H9 (cell line): ENCODE measurements at regions not wholly inside any gene's neighbourhood (a gene's known extent, or its start where the extent isn't known, plus 50 kb on each side); places are given as distances from the start of the nearest gene placed in this dataset.

Experiments
- DNase-seq: peaks from one replicate; pipeline ENCODE4 v3.0.0-alpha.2; 2017
- H2AFZ ChIP-seq: one replicate; pipeline ENCODE4 v1.6.1; 2013; ENCODE audit warnings: mild to moderate bottlenecking, low read length, control low read depth, moderate library complexity
- H2AK5ac ChIP-seq: 2 replicates; pipeline ENCODE4 v1.6.1; 2013; ENCODE audit warnings: low read length, control low read depth, mixed read lengths; ENCODE audit not compliant: insufficient read length
- H2BK120ac ChIP-seq: one replicate; pipeline ENCODE4 v1.6.1; 2013; ENCODE audit warnings: low read depth, mild to moderate bottlenecking, low read length, control low read depth, inconsistent platforms; ENCODE audit not compliant: poor library complexity, severe bottlenecking
- H2BK12ac ChIP-seq: 2 replicates; pipeline ENCODE4 v1.6.1; 2013; ENCODE audit warnings: low read length, control low read depth, mixed read lengths, low read depth; ENCODE audit not compliant: insufficient read length
- H2BK15ac ChIP-seq: 2 replicates; pipeline ENCODE4 v1.6.1; 2013; ENCODE audit warnings: low read depth, low read length, control low read depth
- H2BK20ac ChIP-seq: one replicate; pipeline ENCODE4 v1.6.1; 2013; ENCODE audit warnings: low read depth, mild to moderate bottlenecking, low read length, control low read depth, inconsistent platforms; ENCODE audit not compliant: poor library complexity, severe bottlenecking
- H2BK5ac ChIP-seq: 2 replicates; pipeline ENCODE4 v1.6.1; 2013; ENCODE audit warnings: low read length, control low read depth, mixed read lengths; ENCODE audit not compliant: insufficient read length
- H3K14ac ChIP-seq: 2 replicates; pipeline ENCODE4 v1.6.1; 2013; ENCODE audit warnings: low read length, control low read depth; ENCODE audit not compliant: insufficient read depth
- H3K18ac ChIP-seq: 2 replicates; pipeline ENCODE4 v1.6.1; 2013; ENCODE audit warnings: low read depth, mild to moderate bottlenecking, mixed read lengths, low read length, control low read depth; ENCODE audit not compliant: insufficient read length
- H3K23ac ChIP-seq: 2 replicates; pipeline ENCODE4 v1.6.1; 2013; ENCODE audit warnings: low read length, control low read depth, mixed read lengths, low read depth; ENCODE audit not compliant: insufficient read length
- H3K23me2 ChIP-seq: 2 replicates; pipeline ENCODE4 v1.6.1; 2013; ENCODE audit warnings: low read depth, mild to moderate bottlenecking, mixed read lengths, low read length, control low read depth; ENCODE audit not compliant: insufficient read length, poor library complexity, severe bottlenecking
- H3K27ac ChIP-seq: 2 replicates; pipeline ENCODE4 v1.5.1; 2013; ENCODE audit warnings: low read length, control low read depth, mixed read lengths, low read depth; ENCODE audit not compliant: insufficient read length
- H3K27me3 ChIP-seq: 2 replicates; pipeline ENCODE4 v1.6.1; 2013; ENCODE audit warnings: low read length, control low read depth, inconsistent platforms; ENCODE audit not compliant: insufficient read depth
- H3K4ac ChIP-seq: 2 replicates; pipeline ENCODE4 v1.6.1; 2013; ENCODE audit warnings: low read depth, mild to moderate bottlenecking, control low read depth, inconsistent platforms, low read length, moderate library complexity
- H3K4me1 ChIP-seq: 2 replicates; pipeline ENCODE4 v1.6.1; 2013; ENCODE audit warnings: low read length, control low read depth, inconsistent platforms; ENCODE audit not compliant: insufficient read depth
- H3K4me2 ChIP-seq: 2 replicates; pipeline ENCODE4 v1.6.1; 2013; ENCODE audit warnings: low read length, control low read depth, mixed read lengths; ENCODE audit not compliant: insufficient read length, insufficient read depth
- H3K56ac ChIP-seq: 2 replicates; pipeline ENCODE4 v1.6.1; 2013; ENCODE audit warnings: low read depth, mild to moderate bottlenecking, mixed read lengths, low read length, control low read depth; ENCODE audit not compliant: insufficient read length
- H3K79me1 ChIP-seq: 2 replicates; pipeline ENCODE4 v1.6.1; 2013; ENCODE audit warnings: low read depth, mild to moderate bottlenecking, moderate library complexity, low read length, control low read depth, inconsistent platforms; ENCODE audit not compliant: insufficient read depth, poor library complexity, severe bottlenecking
- H3K79me2 ChIP-seq: 2 replicates; pipeline ENCODE4 v1.6.1; 2013; ENCODE audit warnings: low read length, control low read depth, inconsistent platforms; ENCODE audit not compliant: insufficient read depth
- H3K9ac ChIP-seq: 2 replicates; pipeline ENCODE4 v1.6.1; 2013; ENCODE audit warnings: low read length, control low read depth, mixed read lengths; ENCODE audit not compliant: insufficient read length; ENCODE audit errors: extremely low read depth
- H3K9me3 ChIP-seq: one replicate; pipeline ENCODE4 v1.6.1; 2013; ENCODE audit warnings: low read depth, low read length, inconsistent platforms; ENCODE audit not compliant: control insufficient read depth
- H3T11ph ChIP-seq: one replicate; pipeline ENCODE4 v1.6.1; 2013; ENCODE audit warnings: mild to moderate bottlenecking, low read length, control low read depth, inconsistent platforms
- H4K20me1 ChIP-seq: one replicate; pipeline ENCODE4 v1.6.1; 2013; ENCODE audit not compliant: control insufficient read depth, insufficient read length, insufficient read depth
- H4K5ac ChIP-seq: 2 replicates; pipeline ENCODE4 v1.6.1; 2013; ENCODE audit warnings: low read depth, mild to moderate bottlenecking, mixed read lengths, low read length, control low read depth; ENCODE audit not compliant: insufficient read length
- H4K8ac ChIP-seq: replicated peaks from 2 replicates; pipeline ENCODE4 v1.6.1; 2013; ENCODE audit warnings: low read length, control low read depth, mixed read lengths, low read depth; ENCODE audit not compliant: insufficient read length
- H4K91ac ChIP-seq: 2 replicates; pipeline ENCODE4 v1.6.1; 2013; ENCODE audit warnings: low read depth, mild to moderate bottlenecking, moderate library complexity, mixed read lengths, low read length, control low read depth; ENCODE audit not compliant: insufficient read length
- H3K27ac Mint-ChIP-seq, 3 experiments: 2 replicates in 2 of 3; 3 replicates in 1 of 3; pipeline ENCODE4 v1.8.0; 2020 to 2021; ENCODE audit warnings: mixed read lengths in 3 of 3, mild to moderate bottlenecking in 1 of 3, moderate library complexity in 1 of 3
- H3K27me3 Mint-ChIP-seq: 2 replicates; pipeline ENCODE4 v1.8.0; 2021; ENCODE audit warnings: low read depth, mild to moderate bottlenecking, moderate library complexity, mixed read lengths
- H3K36me3 Mint-ChIP-seq, 3 experiments: 2 replicates in 2 of 3; 3 replicates in 1 of 3; pipeline ENCODE4 v1.8.0; 2020 to 2021; ENCODE audit warnings: low read depth in 3 of 3, mixed read lengths in 3 of 3; ENCODE audit not compliant: insufficient read depth in 1 of 3
- H3K4me1 Mint-ChIP-seq, 2 experiments: 2 replicates each; pipeline ENCODE4 v1.8.0; 2020; ENCODE audit warnings: mixed read lengths in 2 of 2
- H3K4me3 Mint-ChIP-seq, 2 experiments: 2 replicates in 1 of 2; 3 replicates in 1 of 2; pipeline ENCODE4 v1.8.0; 2020 to 2021; ENCODE audit warnings: mild to moderate bottlenecking in 2 of 2, mixed read lengths in 2 of 2, moderate library complexity in 1 of 2
- H3K9me3 Mint-ChIP-seq, 2 experiments: 2 replicates in 1 of 2; 3 replicates in 1 of 2; pipeline ENCODE4 v1.8.0; 2020; ENCODE audit warnings: mild to moderate bottlenecking in 2 of 2, mixed read lengths in 2 of 2, moderate library complexity in 1 of 2
- WGBS: extraction: QIAGEN DNeasy Blood & Tissue Kit; methylation state at CpG from one replicate; pipeline ENCODE4 v1.1.7; 2013; ENCODE audit warnings: missing lambda C conversion rate, low lambda C conversion rate, mixed read lengths; ENCODE audit not compliant: insufficient read length; ENCODE audit errors: extremely low coverage; 5-methylcytosine and 5-hydroxymethylcytosine counted together
- TF ChIP-seq, protein P1 (sequence below): fragments of 200-600 bp; sonication (generic); conservative IDR thresholded peaks from 3 replicates; pipeline ENCODE4 v1.8.0; 2021; ENCODE audit warnings: antibody characterized with exemption, mild to moderate bottlenecking

DNA sequence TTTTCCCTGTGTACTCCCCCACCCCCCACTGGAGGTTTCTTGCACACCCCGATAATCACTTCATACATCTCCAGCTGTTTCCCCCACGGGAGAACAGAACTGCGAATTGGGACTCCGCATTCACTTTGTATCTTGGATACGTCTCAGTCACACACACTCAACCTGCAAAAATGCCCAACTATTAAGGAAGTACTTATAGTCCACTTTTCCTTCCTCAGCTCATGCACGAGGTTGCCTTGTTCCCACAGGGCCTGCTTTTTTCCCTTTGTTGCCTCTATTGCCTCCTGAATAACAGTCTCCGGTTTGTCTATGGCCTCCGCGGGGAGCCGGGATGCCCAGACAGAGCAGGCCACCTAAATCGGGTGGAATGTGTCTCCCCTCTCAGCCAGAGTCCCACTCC is 282.3 kb downstream of the PYDC2 start:
- Histone ChIP-seq H3K79me1 (no peaks in the 10 kb centered on the region), H4K91ac (no peak overlapping the region)

More for the DNA sequence above, 282.3 kb downstream of the PYDC2 start:
- H3K14ac ChIP-seq: no peak overlapping the region
- H3K4ac ChIP-seq: no peak overlapping the region
- DNase-seq: no peak
- H2BK15ac ChIP-seq: no peak overlapping the region
- WGBS: no CpG with 5 or more reads among the region's 11 CpGs
- TF ChIP-seq, protein P1, sequence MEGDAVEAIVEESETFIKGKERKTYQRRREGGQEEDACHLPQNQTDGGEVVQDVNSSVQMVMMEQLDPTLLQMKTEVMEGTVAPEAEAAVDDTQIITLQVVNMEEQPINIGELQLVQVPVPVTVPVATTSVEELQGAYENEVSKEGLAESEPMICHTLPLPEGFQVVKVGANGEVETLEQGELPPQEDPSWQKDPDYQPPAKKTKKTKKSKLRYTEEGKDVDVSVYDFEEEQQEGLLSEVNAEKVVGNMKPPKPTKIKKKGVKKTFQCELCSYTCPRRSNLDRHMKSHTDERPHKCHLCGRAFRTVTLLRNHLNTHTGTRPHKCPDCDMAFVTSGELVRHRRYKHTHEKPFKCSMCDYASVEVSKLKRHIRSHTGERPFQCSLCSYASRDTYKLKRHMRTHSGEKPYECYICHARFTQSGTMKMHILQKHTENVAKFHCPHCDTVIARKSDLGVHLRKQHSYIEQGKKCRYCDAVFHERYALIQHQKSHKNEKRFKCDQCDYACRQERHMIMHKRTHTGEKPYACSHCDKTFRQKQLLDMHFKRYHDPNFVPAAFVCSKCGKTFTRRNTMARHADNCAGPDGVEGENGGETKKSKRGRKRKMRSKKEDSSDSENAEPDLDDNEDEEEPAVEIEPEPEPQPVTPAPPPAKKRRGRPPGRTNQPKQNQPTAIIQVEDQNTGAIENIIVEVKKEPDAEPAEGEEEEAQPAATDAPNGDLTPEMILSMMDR: no peak
- no peak overlapping the region for H4K5ac ChIP-seq
- H2AFZ ChIP-seq: no peak overlapping the region
- H3K4me1 ChIP-seq: no peaks in the 10 kb centered on the region
- no peaks in the 10 kb centered on the region for H4K20me1 ChIP-seq
- Mint-ChIP-seq H3K27me3 (no peaks in the 10 kb centered on the region), H3K4me3 (no peak overlapping the region), H3K36me3 (peaks cover 18 to 22% (median 21%) of the 10 kb centered on the region in 3 experiments), H3K27ac (no peak overlapping the region), H3K4me1 (peaks cover 5% of the 10 kb centered on the region in 2 experiments; a peak in 3 of 4 replicates), H3K9me3 (peaks cover 23 to 31% of the 10 kb centered on the region in 2 experiments)
- no peak overlapping the region for H3K18ac ChIP-seq
- H2BK120ac ChIP-seq: no peak overlapping the region
- no peak overlapping the region for H4K8ac ChIP-seq
- no peak overlapping the region for H2AK5ac ChIP-seq
- no peak overlapping the region for H3K27ac ChIP-seq
- no peaks in the 10 kb centered on the region for H3K79me2 ChIP-seq
- no peak overlapping the region for H3K9ac ChIP-seq
- H2BK5ac ChIP-seq: no peak overlapping the region
- H3K9me3 ChIP-seq: peaks cover 17% of the 10 kb centered on the region
- H2BK20ac ChIP-seq: no peak overlapping the region
- no peak overlapping the region for H2BK12ac ChIP-seq
- H3K27me3 ChIP-seq: no peaks in the 10 kb centered on the region
- H3K56ac ChIP-seq: no peak overlapping the region
- no peak overlapping the region for H3T11ph ChIP-seq
- H3K4me2 ChIP-seq: no peak overlapping the region
- no peaks in the 10 kb centered on the region for H3K23me2 ChIP-seq
- no peak overlapping the region for H3K23ac ChIP-seq
